SK-MEL-5 (cell line): ENCODE measurements at regions not wholly inside any gene's neighbourhood (a gene's known extent, or its start where the extent isn't known, plus 50 kb on each side); places are given as distances from the start of the nearest gene placed in this dataset.
"Not testable (repeated sequence)": the region's sequence is repeated elsewhere in the genome, so short reads cannot be mapped to it uniquely, and the experiment has no call there.

Source experiments
- DNase-seq: peaks from one replicate; pipeline ENCODE4 v3.0.0-alpha.2; 2016; ENCODE audit warnings: low read depth, low spot score
- in situ Hi-C: cut with HindIII; loops from 2 replicates; pipeline ENCODE4 v1.10.0; 2016; ENCODE audit warnings: low sequenced_read_pairs, high pct_unique_total_duplicates, low pct_unique_long_range_greater_than_20kb

- in situ Hi-C loops = no loop called here
- DNase-seq = no peak
Observed at GRCh38 chr7:115183431-115184057, 261.6 kb downstream of the MDFIC start.

- in situ Hi-C loops = no loop called here
- DNase-seq = peak; percentile 32
Observed at GRCh38 chr7:115178835-115179234, 256.9 kb downstream of the MDFIC start.

GRCh38 chr7:115177823-115178222 is 255.9 kb downstream of the MDFIC start:
- no peak for DNase-seq
- in situ Hi-C loops = no loop called here

- no peak for DNase-seq
- in situ Hi-C loops = no loop called here
Observed at GRCh38 chr7:115177103-115177502, 255.2 kb downstream of the MDFIC start.

GRCh38 chr7:115172397-115172796 is 250.5 kb downstream of the MDFIC start:
- DNase-seq = not testable (repeated sequence)

GRCh38 chr7:115153769-115154477 is 232.0 kb downstream of the MDFIC start:
- in situ Hi-C loops = no loop called here
- no peak for DNase-seq

More at GRCh38 chr7:115172397-115172796, 250.5 kb downstream of the MDFIC start:
- in situ Hi-C loops = not testable (repeated sequence)

GRCh38 chr7:115153176-115153575 is 231.3 kb downstream of the MDFIC start:
- no peak for DNase-seq
- in situ Hi-C loops = no loop called here

GRCh38 chr7:115146148-115146547 is 224.3 kb downstream of the MDFIC start:
- in situ Hi-C loops = no loop called here
- DNase-seq = no peak

- no peak for DNase-seq
- in situ Hi-C loops = no loop called here
Observed at GRCh38 chr7:115145512-115145911, 223.6 kb downstream of the MDFIC start.

GRCh38 chr7:115137816-115138215 is 215.9 kb downstream of the MDFIC start:
- no peak for DNase-seq
- in situ Hi-C loops = no loop called here

- in situ Hi-C loops = no loop called here
- DNase-seq = no peak
Observed at GRCh38 chr7:115136796-115137443, 215.0 kb downstream of the MDFIC start.

- in situ Hi-C loops = no loop called here
- DNase-seq = no peak
Observed at GRCh38 chr7:115135769-115136410, 214.0 kb downstream of the MDFIC start.

GRCh38 chr7:115135146-115135545 is 213.3 kb downstream of the MDFIC start:
- DNase-seq = no peak
- in situ Hi-C loops = no loop called here

- DNase-seq = no peak
- in situ Hi-C loops = no loop called here
Observed at GRCh38 chr7:115133248-115133647, 211.4 kb downstream of the MDFIC start.

- in situ Hi-C loops = no loop called here
- no peak for DNase-seq
Observed at GRCh38 chr7:115132096-115132495, 210.2 kb downstream of the MDFIC start.

GRCh38 chr7:115128154-115128553 is 206.3 kb downstream of the MDFIC start:
- DNase-seq = no peak
- in situ Hi-C loops = no loop called here

GRCh38 chr7:115127399-115128021 is 205.6 kb downstream of the MDFIC start:
- no peak for DNase-seq
- in situ Hi-C loops = no loop called here

- in situ Hi-C loops = no loop called here
- no peak for DNase-seq
Observed at GRCh38 chr7:115125750-115126149, 203.9 kb downstream of the MDFIC start.
